ENCODE measurements at regions not wholly inside any gene's neighbourhood (a gene's known extent, or its start where the extent isn't known, plus 50 kb on each side); places are given as distances from the start of the nearest gene placed in this dataset.

DNA sequence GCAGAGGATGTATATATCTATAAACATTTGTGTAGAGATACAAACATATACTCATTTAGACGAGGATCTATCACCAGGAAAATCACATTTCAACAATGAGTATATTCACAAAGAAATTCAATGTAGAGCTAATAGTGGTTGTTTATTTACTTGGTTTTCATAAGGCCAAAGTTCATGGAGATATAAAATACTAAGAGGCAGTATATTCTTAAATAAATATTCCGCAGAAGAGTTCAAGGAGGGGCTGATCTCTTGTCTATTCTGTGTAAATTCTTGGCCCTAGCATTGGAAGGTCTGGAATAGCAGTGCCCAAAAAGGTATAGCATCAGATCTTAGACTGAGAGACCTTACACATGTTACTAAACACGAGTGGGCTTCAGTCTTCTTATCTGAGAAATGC is 122.1 kb downstream of the EDEM1 start:
- no peak overlapping the region for H3K4me3 Mint-ChIP-seq
- no peak for DNase-seq (ENCODE audit: low read depth, low spot score)
- H3K27ac Mint-ChIP-seq (ENCODE audit: unreplicated experiment) = no peak overlapping the region
- H3K9me3 Mint-ChIP-seq = no peaks in the 10 kb centered on the region
- no peaks in the 10 kb centered on the region for H3K27me3 Mint-ChIP-seq (ENCODE audit: low read depth)
- no peaks in the 10 kb centered on the region for H3K36me3 Mint-ChIP-seq (ENCODE audit: low read depth)
- TF ChIP-seq, protein P1, sequence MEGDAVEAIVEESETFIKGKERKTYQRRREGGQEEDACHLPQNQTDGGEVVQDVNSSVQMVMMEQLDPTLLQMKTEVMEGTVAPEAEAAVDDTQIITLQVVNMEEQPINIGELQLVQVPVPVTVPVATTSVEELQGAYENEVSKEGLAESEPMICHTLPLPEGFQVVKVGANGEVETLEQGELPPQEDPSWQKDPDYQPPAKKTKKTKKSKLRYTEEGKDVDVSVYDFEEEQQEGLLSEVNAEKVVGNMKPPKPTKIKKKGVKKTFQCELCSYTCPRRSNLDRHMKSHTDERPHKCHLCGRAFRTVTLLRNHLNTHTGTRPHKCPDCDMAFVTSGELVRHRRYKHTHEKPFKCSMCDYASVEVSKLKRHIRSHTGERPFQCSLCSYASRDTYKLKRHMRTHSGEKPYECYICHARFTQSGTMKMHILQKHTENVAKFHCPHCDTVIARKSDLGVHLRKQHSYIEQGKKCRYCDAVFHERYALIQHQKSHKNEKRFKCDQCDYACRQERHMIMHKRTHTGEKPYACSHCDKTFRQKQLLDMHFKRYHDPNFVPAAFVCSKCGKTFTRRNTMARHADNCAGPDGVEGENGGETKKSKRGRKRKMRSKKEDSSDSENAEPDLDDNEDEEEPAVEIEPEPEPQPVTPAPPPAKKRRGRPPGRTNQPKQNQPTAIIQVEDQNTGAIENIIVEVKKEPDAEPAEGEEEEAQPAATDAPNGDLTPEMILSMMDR (conservative IDR thresholded peaks at IDR 0.05) = no peak
- H3K4me1 Mint-ChIP-seq = peaks cover 4% of the 10 kb centered on the region

GRCh38 chr3:5310509-5310908 is 123.0 kb downstream of the EDEM1 start:
- Mint-ChIP-seq H3K27ac (ENCODE audit: unreplicated experiment) (no peak overlapping the region), H3K36me3 (ENCODE audit: low read depth) (no peaks in the 10 kb centered on the region), H3K9me3 (no peaks in the 10 kb centered on the region), H3K4me3 (no peak overlapping the region), H3K4me1 (no peaks in the 10 kb centered on the region), H3K27me3 (ENCODE audit: low read depth) (no peaks in the 10 kb centered on the region)
- TF ChIP-seq, protein P1 (conservative IDR thresholded peaks at IDR 0.05) = no peak
- no peak for DNase-seq (ENCODE audit: low read depth, low spot score)

GRCh38 chr3:5312290-5312689 is 124.8 kb downstream of the EDEM1 start:
- Mint-ChIP-seq H3K9me3 (no peaks in the 10 kb centered on the region), H3K36me3 (ENCODE audit: low read depth) (no peaks in the 10 kb centered on the region), H3K27ac (ENCODE audit: unreplicated experiment) (no peak overlapping the region), H3K27me3 (ENCODE audit: low read depth) (no peaks in the 10 kb centered on the region), H3K4me1 (no peaks in the 10 kb centered on the region), H3K4me3 (no peak overlapping the region)
- no peak for DNase-seq (ENCODE audit: low read depth, low spot score)
- TF ChIP-seq, protein P1 (conservative IDR thresholded peaks at IDR 0.05) = no peak

- no peaks in the 10 kb centered on the region for H3K27me3 Mint-ChIP-seq (ENCODE audit: low read depth)
- H3K4me1 Mint-ChIP-seq = no peaks in the 10 kb centered on the region
- no peak overlapping the region for H3K27ac Mint-ChIP-seq (ENCODE audit: unreplicated experiment)
- DNase-seq (ENCODE audit: low read depth, low spot score) = no peak
- no peaks in the 10 kb centered on the region for H3K36me3 Mint-ChIP-seq (ENCODE audit: low read depth)
- TF ChIP-seq, protein P1 (conservative IDR thresholded peaks at IDR 0.05) = no peak
- H3K9me3 Mint-ChIP-seq = peaks cover 3% of the 10 kb centered on the region
- no peak overlapping the region for H3K4me3 Mint-ChIP-seq
Observed at GRCh38 chr3:5314897-5315296, 127.4 kb downstream of the EDEM1 start.

DNA sequence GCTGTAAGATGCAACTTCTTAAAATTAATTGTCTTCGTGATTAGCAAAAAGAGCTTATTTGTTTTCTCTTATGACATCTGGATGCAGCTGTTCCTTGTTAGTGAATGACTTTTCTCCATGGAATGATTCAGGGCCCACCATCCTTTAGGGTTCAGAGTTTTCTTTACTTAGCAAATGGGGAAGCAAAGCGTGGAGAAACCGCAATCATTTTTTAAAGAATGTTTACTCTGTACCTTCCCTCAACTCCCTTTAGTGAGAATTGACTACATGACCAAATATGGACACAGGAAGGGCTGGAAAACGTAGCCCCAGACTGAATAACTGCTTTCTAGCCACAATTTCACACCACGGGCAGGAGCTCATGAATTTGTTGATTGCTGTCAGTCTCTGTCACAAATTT is 130.1 kb downstream of the EDEM1 start:
- no peak overlapping the region for H3K4me3 Mint-ChIP-seq
- H3K27ac Mint-ChIP-seq (ENCODE audit: unreplicated experiment) = no peak overlapping the region
- H3K27me3 Mint-ChIP-seq (ENCODE audit: low read depth) = no peaks in the 10 kb centered on the region
- DNase-seq (ENCODE audit: low read depth, low spot score) = no peak
- H3K9me3 Mint-ChIP-seq = peaks cover 3% of the 10 kb centered on the region
- H3K36me3 Mint-ChIP-seq (ENCODE audit: low read depth) = no peaks in the 10 kb centered on the region
- no peaks in the 10 kb centered on the region for H3K4me1 Mint-ChIP-seq
- TF ChIP-seq, protein P1 (conservative IDR thresholded peaks at IDR 0.05) = no peak

- H3K36me3 Mint-ChIP-seq (ENCODE audit: low read depth) = no peaks in the 10 kb centered on the region
- no peak overlapping the region for H3K27ac Mint-ChIP-seq (ENCODE audit: unreplicated experiment)
- no peaks in the 10 kb centered on the region for H3K4me1 Mint-ChIP-seq
- peaks cover 3% of the 10 kb centered on the region for H3K9me3 Mint-ChIP-seq
- TF ChIP-seq, protein P1 (conservative IDR thresholded peaks at IDR 0.05) = no peak
- H3K27me3 Mint-ChIP-seq (ENCODE audit: low read depth) = no peaks in the 10 kb centered on the region
- DNase-seq (ENCODE audit: low read depth, low spot score) = no peak
- H3K4me3 Mint-ChIP-seq = no peak overlapping the region
Observed at GRCh38 chr3:5319454-5319853, 131.9 kb downstream of the EDEM1 start.

Data from neural crest cell (in vitro differentiated cells).